ENCODE measurements at regions not wholly inside any gene's neighbourhood (a gene's known extent, or its start where the extent isn't known, plus 50 kb on each side); places are given as distances from the start of the nearest gene placed in this dataset.
"Not testable (repeated sequence)": the region's sequence is repeated elsewhere in the genome, so short reads cannot be mapped to it uniquely, and the experiment has no call there.

- DNase-seq (ENCODE audit: low spot score), result no peak
- in situ Hi-C loops (cut with HindIII; ENCODE audit: low sequenced_read_pairs), result no loop called here
Measured at GRCh38 chrY:7712289-7712688, 800.7 kb upstream of the AMELY start.

GRCh38 chrY:7703578-7704140, 792.1 kb upstream of the AMELY start:
- peak; percentile 59 for DNase-seq (ENCODE audit: low spot score)
- in situ Hi-C loops (cut with HindIII; ENCODE audit: low sequenced_read_pairs), result no loop called here

GRCh38 chrY:7702481-7702880, 790.9 kb upstream of the AMELY start:
- no peak for DNase-seq (ENCODE audit: low spot score)
- in situ Hi-C loops (cut with HindIII; ENCODE audit: low sequenced_read_pairs), result no loop called here

GRCh38 chrY:7701676-7702075, 790.1 kb upstream of the AMELY start:
- DNase-seq (ENCODE audit: low spot score), result no peak
- in situ Hi-C loops (cut with HindIII; ENCODE audit: low sequenced_read_pairs), result no loop called here

- no peak for DNase-seq (ENCODE audit: low spot score)
- in situ Hi-C loops (cut with HindIII; ENCODE audit: low sequenced_read_pairs), result no loop called here
Measured at GRCh38 chrY:7697506-7697905, 786.0 kb upstream of the AMELY start.

GRCh38 chrY:7692701-7693100, 781.1 kb upstream of the AMELY start:
- DNase-seq (ENCODE audit: low spot score), result no peak
- in situ Hi-C loops (cut with HindIII; ENCODE audit: low sequenced_read_pairs), result no loop called here

GRCh38 chrY:7687086-7687485, 775.5 kb upstream of the AMELY start:
- no peak for DNase-seq (ENCODE audit: low spot score)
- in situ Hi-C loops (cut with HindIII; ENCODE audit: low sequenced_read_pairs), result no loop called here

- in situ Hi-C loops (cut with HindIII; ENCODE audit: low sequenced_read_pairs), result no loop called here
- DNase-seq (ENCODE audit: low spot score), result no peak
Measured at GRCh38 chrY:7684546-7684945, 773.0 kb upstream of the AMELY start.

- DNase-seq (ENCODE audit: low spot score), result no peak
- in situ Hi-C loops (cut with HindIII; ENCODE audit: low sequenced_read_pairs), result no loop called here
Measured at GRCh38 chrY:7682386-7682785, 770.8 kb upstream of the AMELY start.

- peak; percentile 75 for DNase-seq (ENCODE audit: low spot score)
- in situ Hi-C loops (cut with HindIII; ENCODE audit: low sequenced_read_pairs), result no loop called here
Measured at GRCh38 chrY:7681426-7681825, 769.9 kb upstream of the AMELY start.

GRCh38 chrY:7674465-7674864, 762.9 kb upstream of the AMELY start:
- in situ Hi-C loops (cut with HindIII; ENCODE audit: low sequenced_read_pairs), result no loop called here

GRCh38 chrY:7672796-7673195, 761.2 kb upstream of the AMELY start:
- in situ Hi-C loops (cut with HindIII; ENCODE audit: low sequenced_read_pairs), result no loop called here
- DNase-seq (ENCODE audit: low spot score), result peak; percentile 82

More at GRCh38 chrY:7674465-7674864, 762.9 kb upstream of the AMELY start:
- DNase-seq (ENCODE audit: low spot score), result no peak

GRCh38 chrY:7663261-7663660, 751.7 kb upstream of the AMELY start:
- DNase-seq (ENCODE audit: low spot score), result no peak
- in situ Hi-C loops (cut with HindIII; ENCODE audit: low sequenced_read_pairs), result no loop called here

GRCh38 chrY:7659047-7659446, 747.5 kb upstream of the AMELY start:
- in situ Hi-C loops (cut with HindIII; ENCODE audit: low sequenced_read_pairs), result no loop called here
- DNase-seq (ENCODE audit: low spot score), result no peak

- DNase-seq (ENCODE audit: low spot score), result no peak
- in situ Hi-C loops (cut with HindIII; ENCODE audit: low sequenced_read_pairs), result no loop called here
Measured at GRCh38 chrY:7656596-7656995, 745.0 kb upstream of the AMELY start.

GRCh38 chrY:7654985-7655384, 743.4 kb upstream of the AMELY start:
- DNase-seq (ENCODE audit: low spot score), result no peak
- in situ Hi-C loops (cut with HindIII; ENCODE audit: low sequenced_read_pairs), result no loop called here

- in situ Hi-C loops (cut with HindIII; ENCODE audit: low sequenced_read_pairs), result not testable (repeated sequence)
Measured at GRCh38 chrY:7649866-7650265, 738.3 kb upstream of the AMELY start.

More at GRCh38 chrY:7649866-7650265, 738.3 kb upstream of the AMELY start:
- not testable (repeated sequence) for DNase-seq (ENCODE audit: low spot score)

All from G401 (cell line).